NCI-H524 (cell line): ENCODE measurements at regions not wholly inside any gene's neighbourhood (a gene's known extent, or its start where the extent isn't known, plus 50 kb on each side); places are given as distances from the start of the nearest gene placed in this dataset.

ENCODE experiments used
- DNase-seq, 2 experiments: peaks; one replicate each; lab custom pipeline; 2025; lab: John Stamatoyannopoulos, UW

- DNase-seq: no peak
These were observed 50.7 kb upstream of the NOCT start for GRCh38 chr4:138964716-138965426.

- no peak for DNase-seq
These were observed 52.2 kb upstream of the NOCT start for GRCh38 chr4:138963412-138963811.

- DNase-seq: no peak
These were observed 53.9 kb upstream of the NOCT start for GRCh38 chr4:138961664-138962063.

GRCh38 chr4:138961129-138961528 lies 54.5 kb upstream of the NOCT start:
- no peak for DNase-seq

- no peak for DNase-seq
These were observed 55.3 kb upstream of the NOCT start for GRCh38 chr4:138960175-138960710.

- no peak for DNase-seq
These were observed 56.3 kb upstream of the NOCT start for GRCh38 chr4:138959097-138959815.

GRCh38 chr4:138958519-138958918 lies 57.1 kb upstream of the NOCT start:
- no peak for DNase-seq

GRCh38 chr4:138957302-138957701 lies 58.3 kb upstream of the NOCT start:
- DNase-seq: no peak

GRCh38 chr4:138954428-138954827 lies 61.2 kb upstream of the NOCT start:
- no peak for DNase-seq

- DNase-seq: no peak
These were observed 61.6 kb upstream of the NOCT start for GRCh38 chr4:138953961-138954371.

GRCh38 chr4:138952411-138952810 lies 63.2 kb upstream of the NOCT start:
- DNase-seq: no peak

GRCh38 chr4:138951764-138952163 lies 63.8 kb upstream of the NOCT start:
- DNase-seq: no peak

- DNase-seq: no peak
These were observed 65.7 kb upstream of the NOCT start for GRCh38 chr4:138949866-138950265.

- no peak for DNase-seq
These were observed 66.7 kb upstream of the NOCT start for GRCh38 chr4:138948918-138949317.

- no peak for DNase-seq
These were observed 69.3 kb upstream of the NOCT start for GRCh38 chr4:138946306-138946705.

- no peak for DNase-seq
These were observed 69.7 kb upstream of the NOCT start for GRCh38 chr4:138945840-138946239.

GRCh38 chr4:138945401-138945800 lies 70.2 kb upstream of the NOCT start:
- DNase-seq: no peak

GRCh38 chr4:138943893-138944292 lies 71.7 kb upstream of the NOCT start:
- DNase-seq: no peak

- no peak for DNase-seq
These were observed 74.5 kb upstream of the NOCT start for GRCh38 chr4:138941037-138941436.

- no peak for DNase-seq
These were observed 75.6 kb upstream of the NOCT start for GRCh38 chr4:138939960-138940359.

GRCh38 chr4:138938366-138938690 lies 77.3 kb upstream of the NOCT start:
- peak; percentile 0 to 35 for DNase-seq

- no peak for DNase-seq
These were observed 80.3 kb upstream of the NOCT start for GRCh38 chr4:138935135-138935807.

GRCh38 chr4:138927072-138927471 lies 88.5 kb upstream of the NOCT start:
- no peak for DNase-seq
